Stimulated activated effector memory CD8-positive, alpha-beta T cell treated with anti-CD3 and anti-CD28 coated beads, Interleukin-12 subunit alpha, Interleukin-12 subunit beta, amount 100 ng/mL, for 72 hours (primary cell): ENCODE measurements at regions not wholly inside any gene's neighbourhood (a gene's known extent, or its start where the extent isn't known, plus 50 kb on each side); places are given as distances from the start of the nearest gene placed in this dataset.
A peak's percentile ranks its signal among the peaks of the same experiment; 100 is the strongest.
"Not testable (repeated sequence)": the region's sequence is repeated elsewhere in the genome, so short reads cannot be mapped to it uniquely, and the experiment has no call there.

ENCODE experiments used
- ATAC-seq: fragments of 150-1000 bp; cut with Tn5 transposase; 2 replicates; pipeline ENCODE4 v1.10.0; 2021
- DNase-seq, 2 donors: peaks; one replicate each; pipeline ENCODE4 v3.0.0; 2021 to 2022; ENCODE audit warnings: low spot score in 2 of 2
- H3K27ac Mint-ChIP-seq: one replicate; pipeline ENCODE4 v1.8.0; 2022; ENCODE audit warnings: mild to moderate bottlenecking, mixed read lengths
- H3K36me3 Mint-ChIP-seq: one replicate; pipeline ENCODE4 v1.8.0; 2022; ENCODE audit warnings: mild to moderate bottlenecking, mixed read lengths
- H3K4me1 Mint-ChIP-seq: one replicate; pipeline ENCODE4 v1.8.0; 2022; ENCODE audit warnings: mixed read lengths
- H3K4me3 Mint-ChIP-seq: one replicate; pipeline ENCODE4 v1.8.0; 2022; ENCODE audit warnings: mild to moderate bottlenecking, mixed read lengths
- H3K9me3 Mint-ChIP-seq: one replicate; pipeline ENCODE4 v1.8.0; 2022; ENCODE audit warnings: mixed read lengths

DNA sequence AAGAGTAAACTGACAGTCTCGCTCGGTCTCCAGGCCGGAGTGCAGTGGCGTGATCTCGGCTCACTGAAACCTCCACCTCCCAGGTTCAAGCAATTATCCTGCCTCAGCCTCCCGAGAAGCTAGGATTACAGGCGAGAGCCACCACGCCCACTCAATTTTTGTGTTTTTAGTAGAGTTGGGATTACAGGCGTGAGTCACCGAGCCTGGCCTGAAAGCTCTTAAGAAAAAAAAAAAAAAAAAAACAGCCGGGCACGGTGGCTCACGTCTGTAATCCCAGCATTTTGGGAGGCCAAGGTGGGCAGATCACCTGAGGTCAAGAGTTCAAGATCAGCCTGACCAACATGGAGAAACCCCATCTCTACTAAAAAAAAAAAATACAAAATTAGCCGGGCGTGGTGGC, 55.3 kb upstream of the THOC2 start:
- H3K27ac Mint-ChIP-seq, ATAC-seq, H3K4me1 Mint-ChIP-seq, H3K4me3 Mint-ChIP-seq, DNase-seq, H3K9me3 Mint-ChIP-seq, H3K36me3 Mint-ChIP-seq: not testable (repeated sequence)

DNA sequence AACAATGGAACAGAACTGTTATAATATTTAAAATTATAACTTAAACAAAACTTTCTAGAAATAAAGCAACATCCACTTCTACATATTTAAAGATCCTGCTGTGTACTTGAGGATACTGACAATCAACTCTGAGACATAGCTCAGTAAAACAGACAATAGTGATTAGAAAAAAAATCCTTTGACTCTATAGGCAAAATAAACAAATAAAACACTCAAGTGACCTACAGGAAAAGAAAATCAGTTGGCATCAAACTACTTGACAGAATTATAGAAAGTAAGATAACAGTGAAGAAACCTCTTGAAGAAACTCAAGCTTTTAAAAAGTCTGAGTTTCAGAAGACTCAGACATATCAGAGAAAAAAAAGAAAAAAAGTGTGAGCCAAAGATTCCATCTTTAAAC, 55.9 kb upstream of the THOC2 start:
- H3K4me1 Mint-ChIP-seq = no peaks in the 10 kb centered on the region
- DNase-seq (no peak), ATAC-seq (no peak)
- H3K9me3 Mint-ChIP-seq = no peaks in the 10 kb centered on the region
- no peak overlapping the region for H3K27ac Mint-ChIP-seq
- H3K4me3 Mint-ChIP-seq = no peak overlapping the region
- H3K36me3 Mint-ChIP-seq = no peaks in the 10 kb centered on the region

DNA sequence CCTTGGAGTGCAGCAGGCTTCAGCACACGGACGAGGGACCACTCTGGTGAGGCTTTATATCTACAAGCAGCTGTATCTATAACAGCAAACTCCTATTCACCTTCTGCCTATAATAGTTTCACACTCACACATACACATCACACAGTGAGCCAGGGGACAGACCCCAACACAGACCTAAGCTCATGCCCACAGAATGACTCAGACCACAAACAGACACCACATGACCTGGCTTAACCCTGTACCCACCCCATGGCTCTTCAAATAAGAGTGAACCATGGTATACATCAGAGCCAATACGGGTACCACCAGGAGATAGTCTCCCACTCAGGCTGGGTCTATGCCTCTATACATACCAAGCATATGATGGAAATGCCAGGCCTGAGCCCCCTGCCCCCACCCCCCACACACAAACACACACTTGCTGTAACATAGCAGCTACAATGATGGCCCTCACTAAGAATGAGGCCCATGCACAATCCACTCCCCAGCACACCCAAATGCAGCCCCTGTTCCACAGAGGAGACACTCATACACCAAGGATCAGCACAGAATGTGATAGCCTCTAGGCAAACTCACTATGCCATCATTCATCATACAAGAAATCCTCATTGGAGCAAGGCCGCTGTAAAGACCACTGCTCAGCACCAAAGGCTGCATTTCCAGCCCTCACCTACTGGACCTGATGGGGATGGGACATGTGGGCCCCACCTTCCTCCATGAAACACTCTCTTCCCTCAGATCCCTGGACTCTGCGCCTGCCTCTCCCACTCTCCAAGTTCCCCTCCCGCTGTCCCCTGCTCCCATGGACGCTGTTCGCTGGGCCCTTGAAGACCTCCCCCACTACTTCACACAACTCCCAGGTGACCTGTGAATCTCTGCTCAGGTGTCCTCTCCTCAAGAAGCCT, 62.1 kb upstream of the XIAP start:
- no peak overlapping the region for H3K27ac Mint-ChIP-seq
- H3K4me1 Mint-ChIP-seq = peaks cover 6% of the 10 kb centered on the region
- DNase-seq = no peak
- no peaks in the 10 kb centered on the region for H3K36me3 Mint-ChIP-seq
- ATAC-seq = peak; percentile 91
- no peak overlapping the region for H3K4me3 Mint-ChIP-seq
- no peaks in the 10 kb centered on the region for H3K9me3 Mint-ChIP-seq

DNA sequence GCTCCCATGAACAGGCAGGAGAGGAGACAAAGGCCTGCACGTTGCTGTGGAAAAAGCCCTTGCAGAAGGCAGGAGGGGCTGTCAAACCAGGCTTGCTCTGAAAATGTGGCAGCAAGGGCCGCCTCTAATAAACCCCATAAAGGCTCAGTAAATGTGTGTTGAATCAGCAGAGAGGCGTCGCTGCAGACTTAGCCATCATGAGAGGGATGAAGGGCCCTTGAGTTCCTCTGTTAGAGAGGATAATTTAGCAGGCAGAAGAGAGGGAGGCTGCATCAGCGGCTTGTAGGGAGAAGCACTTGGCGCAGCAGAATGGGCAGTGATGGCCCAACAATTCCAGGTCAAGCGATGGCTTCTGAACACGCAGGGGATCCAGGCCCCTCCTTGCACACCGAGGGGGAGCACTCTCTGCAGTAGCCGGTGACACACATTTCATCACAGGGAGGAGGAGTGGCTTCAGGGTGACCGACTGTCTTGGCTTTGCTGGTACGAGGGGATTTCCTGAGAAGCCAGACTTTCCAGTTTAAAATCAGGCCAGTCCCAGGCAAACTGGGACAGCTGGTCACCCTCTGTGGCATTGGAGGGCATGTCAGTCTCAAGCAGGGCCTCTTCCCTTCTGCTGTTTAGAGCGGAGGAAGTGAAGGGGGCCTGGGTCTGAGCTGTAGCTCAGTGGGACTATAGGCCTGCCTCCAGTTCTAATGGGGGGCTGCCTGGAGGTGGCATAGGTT, 61.0 kb upstream of the XIAP start:
- H3K4me1 Mint-ChIP-seq = peaks cover 13% of the 10 kb centered on the region
- H3K27ac Mint-ChIP-seq, H3K36me3 Mint-ChIP-seq, H3K9me3 Mint-ChIP-seq, ATAC-seq, DNase-seq, H3K4me3 Mint-ChIP-seq: not testable (repeated sequence)

DNA sequence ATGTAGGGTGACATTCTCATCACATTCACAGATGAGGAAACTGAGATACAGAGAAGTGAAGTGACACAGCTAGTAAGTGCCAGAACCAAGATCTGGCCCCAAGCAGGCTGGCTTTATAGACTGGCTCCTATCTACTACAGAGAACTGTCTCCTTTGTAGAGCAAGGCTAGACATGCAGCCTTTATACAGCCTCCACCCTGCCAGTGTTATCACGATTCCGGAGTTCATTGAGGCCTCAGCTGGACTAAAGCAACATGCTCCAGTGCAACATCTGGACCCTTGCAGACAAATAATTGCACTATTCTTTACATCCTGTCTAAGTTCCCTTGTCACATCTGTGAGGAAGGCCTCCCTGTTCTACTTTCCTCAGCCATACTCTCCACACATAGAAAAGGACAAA, 58.0 kb upstream of the XIAP start:
- H3K9me3 Mint-ChIP-seq = no peaks in the 10 kb centered on the region
- no peak for DNase-seq
- no peak overlapping the region for H3K4me3 Mint-ChIP-seq
- H3K27ac Mint-ChIP-seq = no peak overlapping the region
- H3K4me1 Mint-ChIP-seq = peaks cover 13% of the 10 kb centered on the region
- no peak for ATAC-seq
- no peaks in the 10 kb centered on the region for H3K36me3 Mint-ChIP-seq

DNA sequence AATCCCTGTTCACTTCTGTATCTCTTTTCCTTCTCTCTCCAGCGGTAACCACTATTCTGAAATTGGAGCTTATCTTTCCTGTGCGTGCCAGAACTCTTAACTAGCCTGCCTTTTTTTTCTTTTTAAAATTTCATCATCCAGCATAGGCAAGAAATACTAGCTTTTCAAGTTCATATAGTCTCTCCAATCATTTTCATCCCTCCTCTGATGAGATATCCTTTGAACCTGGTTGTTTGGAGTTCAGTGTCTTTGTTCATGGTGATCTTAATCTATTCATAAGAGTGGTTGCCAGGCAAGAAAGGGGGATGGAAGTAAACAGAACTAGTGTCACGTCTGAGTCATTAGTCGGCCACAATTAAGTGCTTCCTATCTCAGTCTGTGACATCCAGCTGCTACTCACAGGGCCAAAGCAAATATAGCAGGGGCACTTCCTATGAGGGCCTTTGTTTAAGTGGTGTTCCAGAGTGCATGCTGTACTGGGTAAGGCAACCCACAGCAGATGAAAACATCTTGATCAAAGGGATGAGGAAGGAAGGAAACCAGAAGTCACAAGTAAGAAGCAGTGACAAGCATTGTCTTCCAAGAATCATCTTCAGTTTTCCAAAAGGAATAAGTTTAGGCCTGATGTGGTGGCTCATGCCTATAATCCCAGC, 56.4 kb upstream of the XIAP start:
- Mint-ChIP-seq H3K9me3 (no peaks in the 10 kb centered on the region), H3K27ac (peak overlapping the region; percentile 30), H3K4me3 (no peak overlapping the region), H3K36me3 (no peaks in the 10 kb centered on the region), H3K4me1 (peaks cover 6% of the 10 kb centered on the region)
- ATAC-seq = peak; percentile 94
- DNase-seq = no peak

DNA sequence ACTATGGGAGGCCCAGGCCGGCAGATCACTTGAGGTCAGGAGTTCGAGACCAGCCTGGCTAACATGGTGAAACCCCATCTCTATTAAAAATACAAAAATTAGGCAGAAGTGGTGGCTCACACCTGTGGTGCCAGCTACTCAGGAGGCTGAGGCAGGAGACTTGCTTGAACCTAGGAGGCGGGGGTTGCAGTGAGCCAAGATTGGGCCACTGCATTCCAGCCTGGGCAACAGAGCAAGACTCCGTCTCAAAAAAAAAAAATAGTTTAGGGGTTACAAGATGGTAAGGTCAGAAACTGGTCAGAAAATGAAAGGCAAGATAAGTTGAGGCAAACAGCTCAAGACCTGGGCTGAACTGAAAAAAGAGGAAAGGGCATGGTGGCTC, 55.9 kb upstream of the XIAP start:
- peak overlapping the region; percentile 30 for H3K27ac Mint-ChIP-seq
- not testable (repeated sequence) for H3K9me3 Mint-ChIP-seq, DNase-seq, ATAC-seq, H3K4me1 Mint-ChIP-seq, H3K4me3 Mint-ChIP-seq, H3K36me3 Mint-ChIP-seq

DNA sequence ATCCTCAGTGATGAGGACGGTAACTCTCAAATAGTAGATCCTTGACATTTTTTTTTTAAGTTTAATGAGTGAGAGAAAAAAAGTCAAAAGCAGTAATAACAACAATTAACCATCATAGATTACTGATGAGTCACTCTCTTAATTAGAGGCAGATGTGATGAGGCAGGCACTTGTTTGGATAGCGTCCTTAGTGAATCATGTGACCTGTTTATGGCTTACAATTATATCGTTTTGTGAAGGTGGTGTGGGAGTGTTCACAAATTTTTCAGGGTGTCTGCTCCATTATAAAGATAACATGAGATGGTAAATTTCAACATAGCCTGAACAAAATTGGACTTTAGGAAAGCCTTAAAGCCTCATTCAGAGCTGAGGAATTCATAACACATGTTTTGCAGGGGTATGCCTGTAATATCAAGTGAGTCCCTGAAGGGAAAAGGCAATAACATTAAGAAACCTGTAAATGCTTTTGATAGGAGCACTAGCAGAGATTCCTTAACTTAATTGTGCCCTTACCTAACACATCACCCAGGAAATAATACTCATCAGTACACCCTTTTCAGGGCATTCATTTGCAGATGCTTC, 51.9 kb upstream of the XIAP start:
- ATAC-seq (no peak), DNase-seq (no peak)
- Mint-ChIP-seq H3K4me1 (peaks cover 6% of the 10 kb centered on the region), H3K36me3 (no peaks in the 10 kb centered on the region), H3K4me3 (no peak overlapping the region), H3K27ac (no peak overlapping the region), H3K9me3 (no peaks in the 10 kb centered on the region)

DNA sequence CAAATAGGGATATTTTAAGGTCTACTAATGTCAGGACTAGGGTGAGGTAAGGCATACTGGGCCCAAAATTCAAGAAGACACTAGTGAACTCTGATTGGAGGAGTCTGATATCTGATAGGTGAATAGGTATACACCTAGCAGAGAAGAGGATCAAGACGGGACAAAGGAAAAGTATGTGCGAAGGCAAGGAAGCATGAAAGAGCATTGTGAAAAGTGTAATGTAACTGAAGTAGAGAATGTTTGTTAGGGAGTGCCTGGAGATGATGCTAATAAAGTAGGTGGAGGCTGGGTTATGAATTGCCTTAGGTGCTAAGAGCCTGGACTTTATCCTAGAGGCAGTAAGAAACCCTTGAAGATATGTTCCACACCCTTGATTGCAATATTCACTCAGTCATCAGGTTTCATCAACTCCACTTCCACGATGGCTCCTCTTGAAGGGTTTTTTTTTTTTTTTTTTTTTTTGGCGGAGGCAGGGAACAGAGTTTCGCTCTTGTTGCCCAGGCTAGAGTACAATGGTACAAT, 49.9 kb upstream of the XIAP start:
- no peak overlapping the region for H3K27ac Mint-ChIP-seq
- no peaks in the 10 kb centered on the region for H3K9me3 Mint-ChIP-seq
- no peaks in the 10 kb centered on the region for H3K4me1 Mint-ChIP-seq
- H3K36me3 Mint-ChIP-seq = no peaks in the 10 kb centered on the region
- no peak overlapping the region for H3K4me3 Mint-ChIP-seq
- no peak for DNase-seq
- ATAC-seq = no peak
